Large intestine (tissue), 3 donors: ENCODE measurements at regions not wholly inside any gene's neighbourhood (a gene's known extent, or its start where the extent isn't known, plus 50 kb on each side); places are given as distances from the start of the nearest gene placed in this dataset.

Experiments used
- DNase-seq, 2 donors: peaks; one replicate each; pipeline versions ENCODE4 v3.0.0 to v3.0.0-alpha.2; 2013
- H3K27ac ChIP-seq: one replicate; pipeline ENCODE4 v1.5.1; 2013; ENCODE audit warnings: low read length
- H3K27me3 ChIP-seq: 2 replicates; pipeline ENCODE4 v1.6.1; 2013; ENCODE audit warnings: low read length; ENCODE audit not compliant: control insufficient read depth, insufficient read depth
- H3K36me3 ChIP-seq: 2 replicates; pipeline ENCODE4 v1.6.1; 2013; ENCODE audit warnings: low read length; ENCODE audit not compliant: control insufficient read depth, insufficient read depth
- H3K4me1 ChIP-seq: one replicate; pipeline ENCODE4 v1.6.1; 2013; ENCODE audit warnings: low read length; ENCODE audit not compliant: control insufficient read depth, insufficient read depth
- H3K4me3 ChIP-seq: one replicate; pipeline ENCODE4 v1.5.1; 2013; ENCODE audit warnings: low read length
- H3K9me3 ChIP-seq: one replicate; pipeline ENCODE4 v1.6.1; 2013; ENCODE audit warnings: mild to moderate bottlenecking, low read depth, low read length, moderate library complexity; ENCODE audit not compliant: control insufficient read depth
- WGBS: methylation state at CpG from one replicate; pipeline ENCODE4 v1.1.5; 2013; ENCODE audit warnings: low lambda C conversion rate; ENCODE audit not compliant: insufficient coverage; 5-methylcytosine and 5-hydroxymethylcytosine counted together

- Histone ChIP-seq H3K27ac (no peak overlapping the region), H3K9me3 (peaks cover 12% of the 10 kb centered on the region), H3K4me1 (no peaks in the 10 kb centered on the region), H3K27me3 (no peaks in the 10 kb centered on the region), H3K36me3 (no peaks in the 10 kb centered on the region), H3K4me3 (no peak overlapping the region)
- no CpG with 5 or more reads among the region's 22 CpGs for WGBS
- DNase-seq: no peak
Observed at GRCh38 chr7:94849636-94850208, 57.7 kb upstream of the PPP1R9A start.

DNA sequence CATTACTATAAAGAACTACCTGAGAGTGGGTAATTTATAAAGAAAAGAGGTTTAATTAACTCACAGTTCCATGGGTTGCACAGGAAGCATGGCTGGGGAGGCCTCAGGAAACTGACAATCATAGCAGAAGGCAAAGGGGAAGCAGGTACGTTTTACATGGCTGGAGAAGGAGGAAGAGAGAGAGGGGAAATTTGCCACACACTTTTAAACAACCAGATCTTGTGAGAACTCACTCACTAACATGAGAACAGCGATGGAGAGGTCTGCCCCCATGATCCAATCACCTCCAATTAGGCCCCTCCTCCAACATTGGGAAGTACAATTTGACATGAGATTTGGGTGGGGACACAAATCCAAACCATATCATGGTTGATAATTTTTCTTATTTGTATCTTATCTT is 51.8 kb upstream of the PPP1R9A start:
- no peak for DNase-seq
- no peak overlapping the region for H3K27ac ChIP-seq
- no peaks in the 10 kb centered on the region for H3K27me3 ChIP-seq
- H3K36me3 ChIP-seq: no peaks in the 10 kb centered on the region
- H3K9me3 ChIP-seq: no peaks in the 10 kb centered on the region
- no peaks in the 10 kb centered on the region for H3K4me1 ChIP-seq
- WGBS: no CpG with 5 or more reads among the region's 2 CpGs
- H3K4me3 ChIP-seq: no peak overlapping the region

DNA sequence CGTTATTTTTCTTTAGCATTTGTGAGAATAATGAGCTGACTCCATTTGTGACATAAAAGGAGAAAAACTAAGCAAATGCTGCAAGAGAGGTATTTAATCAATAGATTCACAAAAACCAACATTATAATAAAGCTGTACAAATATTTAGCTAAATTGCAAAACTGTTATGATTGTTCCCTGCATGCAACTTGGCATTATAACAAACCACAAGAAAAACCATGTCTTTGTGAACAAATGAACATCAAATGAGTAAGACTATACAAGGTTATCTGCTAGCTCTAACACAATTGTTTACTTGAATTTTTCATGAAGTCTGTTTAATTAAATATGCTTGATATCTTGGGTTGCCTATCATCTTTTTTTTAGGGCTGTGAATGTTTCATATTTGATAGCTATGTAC is 50.8 kb upstream of the PPP1R9A start:
- no peak overlapping the region for H3K4me3 ChIP-seq
- no peak overlapping the region for H3K27ac ChIP-seq
- WGBS: no CpG with 5 or more reads among the region's 1 CpG
- DNase-seq: no peak
- no peaks in the 10 kb centered on the region for H3K9me3 ChIP-seq
- H3K4me1 ChIP-seq: no peaks in the 10 kb centered on the region
- no peaks in the 10 kb centered on the region for H3K36me3 ChIP-seq
- no peaks in the 10 kb centered on the region for H3K27me3 ChIP-seq
